T-helper 17 cell (primary cell): ENCODE measurements at regions not wholly inside any gene's neighbourhood (a gene's known extent, or its start where the extent isn't known, plus 50 kb on each side); places are given as distances from the start of the nearest gene placed in this dataset.

ENCODE experiments used
- ATAC-seq: fragments of 150-1000 bp; cut with Tn5 transposase; 2 replicates; pipeline ENCODE4 v1.10.0; 2021; ENCODE audit warnings: mild to moderate bottlenecking, moderate library complexity
- DNase-seq, 3 donors: peaks; one replicate each; pipeline versions ENCODE4 v3.0.0 to v3.0.0-alpha.2; 2020 to 2021
- H3K9me3 ChIP-seq: one replicate; pipeline ENCODE4 v1.7.0; 2013; ENCODE audit warnings: low read length, mild to moderate bottlenecking; ENCODE audit not compliant: control insufficient read depth, poor library complexity, severe bottlenecking
- H3K27ac Mint-ChIP-seq: one replicate; pipeline ENCODE4 v1.8.0; 2022; ENCODE audit warnings: mild to moderate bottlenecking, moderate library complexity, mixed read lengths
- H3K27me3 Mint-ChIP-seq: one replicate; pipeline ENCODE4 v1.8.0; 2022; ENCODE audit warnings: mixed read lengths
- H3K36me3 Mint-ChIP-seq: one replicate; pipeline ENCODE4 v1.8.0; 2022; ENCODE audit warnings: low read depth, mixed read lengths
- H3K4me1 Mint-ChIP-seq: one replicate; pipeline ENCODE4 v1.8.0; 2022; ENCODE audit warnings: mild to moderate bottlenecking, mixed read lengths
- H3K4me3 Mint-ChIP-seq: one replicate; pipeline ENCODE4 v1.8.0; 2022; ENCODE audit warnings: mild to moderate bottlenecking, moderate library complexity, mixed read lengths

- no peak for ATAC-seq
- DNase-seq: no peak
- H3K27me3 Mint-ChIP-seq: peaks cover 34% of the 10 kb centered on the region
- no peak overlapping the region for H3K27ac Mint-ChIP-seq
- H3K4me3 Mint-ChIP-seq: no peak overlapping the region
- no peaks in the 10 kb centered on the region for H3K9me3 ChIP-seq
- H3K4me1 Mint-ChIP-seq: no peaks in the 10 kb centered on the region
- no peaks in the 10 kb centered on the region for H3K36me3 Mint-ChIP-seq
Measured at GRCh38 chr15:91605576-91605975, 247.9 kb upstream of the SLCO3A1 start.

GRCh38 chr15:91609231-91609630, 244.3 kb upstream of the SLCO3A1 start:
- DNase-seq: no peak
- Mint-ChIP-seq H3K36me3 (no peaks in the 10 kb centered on the region), H3K27ac (no peak overlapping the region), H3K4me3 (no peak overlapping the region), H3K27me3 (peaks cover 34% of the 10 kb centered on the region), H3K4me1 (no peaks in the 10 kb centered on the region)
- no peak for ATAC-seq
- no peaks in the 10 kb centered on the region for H3K9me3 ChIP-seq

GRCh38 chr15:91609966-91610365, 243.5 kb upstream of the SLCO3A1 start:
- H3K27ac Mint-ChIP-seq: no peak overlapping the region
- ATAC-seq (no peak), DNase-seq (no peak)
- no peaks in the 10 kb centered on the region for H3K36me3 Mint-ChIP-seq
- peaks cover 26% of the 10 kb centered on the region for H3K27me3 Mint-ChIP-seq
- no peaks in the 10 kb centered on the region for H3K9me3 ChIP-seq
- H3K4me3 Mint-ChIP-seq: no peak overlapping the region
- H3K4me1 Mint-ChIP-seq: no peaks in the 10 kb centered on the region

GRCh38 chr15:91611561-91612323, 241.8 kb upstream of the SLCO3A1 start:
- no peak for ATAC-seq

GRCh38 chr15:91620229-91620628, 233.3 kb upstream of the SLCO3A1 start:
- H3K27ac Mint-ChIP-seq: no peak overlapping the region
- ATAC-seq: no peak
- peaks cover 10% of the 10 kb centered on the region for H3K27me3 Mint-ChIP-seq
- no peaks in the 10 kb centered on the region for H3K4me1 Mint-ChIP-seq
- H3K36me3 Mint-ChIP-seq: peaks cover 2% of the 10 kb centered on the region
- H3K4me3 Mint-ChIP-seq: no peak overlapping the region
- no peaks in the 10 kb centered on the region for H3K9me3 ChIP-seq
- DNase-seq: no peak

More at GRCh38 chr15:91611561-91612323, 241.8 kb upstream of the SLCO3A1 start:
- Mint-ChIP-seq H3K4me3 (no peak overlapping the region), H3K4me1 (no peaks in the 10 kb centered on the region), H3K27ac (no peak overlapping the region), H3K36me3 (no peaks in the 10 kb centered on the region), H3K27me3 (peaks cover 24% of the 10 kb centered on the region)
- DNase-seq: no peak
- no peaks in the 10 kb centered on the region for H3K9me3 ChIP-seq

GRCh38 chr15:91622235-91622634, 231.3 kb upstream of the SLCO3A1 start:
- no peaks in the 10 kb centered on the region for H3K4me1 Mint-ChIP-seq
- peaks cover 2% of the 10 kb centered on the region for H3K36me3 Mint-ChIP-seq
- no peaks in the 10 kb centered on the region for H3K9me3 ChIP-seq
- H3K27me3 Mint-ChIP-seq: peaks cover 10% of the 10 kb centered on the region
- ATAC-seq (no peak), DNase-seq (no peak)
- no peak overlapping the region for H3K4me3 Mint-ChIP-seq
- no peak overlapping the region for H3K27ac Mint-ChIP-seq

GRCh38 chr15:91622711-91623342, 230.7 kb upstream of the SLCO3A1 start:
- DNase-seq (no peak), ATAC-seq (no peak)
- no peak overlapping the region for H3K27ac Mint-ChIP-seq
- peaks cover 2% of the 10 kb centered on the region for H3K36me3 Mint-ChIP-seq
- no peaks in the 10 kb centered on the region for H3K4me1 Mint-ChIP-seq
- H3K9me3 ChIP-seq: no peaks in the 10 kb centered on the region
- H3K4me3 Mint-ChIP-seq: no peak overlapping the region
- H3K27me3 Mint-ChIP-seq: peaks cover 10% of the 10 kb centered on the region

GRCh38 chr15:91624353-91624968, 229.0 kb upstream of the SLCO3A1 start:
- peaks cover 10% of the 10 kb centered on the region for H3K27me3 Mint-ChIP-seq
- ATAC-seq (no peak), DNase-seq (no peak)
- no peak overlapping the region for H3K4me3 Mint-ChIP-seq
- no peaks in the 10 kb centered on the region for H3K36me3 Mint-ChIP-seq
- H3K27ac Mint-ChIP-seq: no peak overlapping the region
- H3K4me1 Mint-ChIP-seq: no peaks in the 10 kb centered on the region
- H3K9me3 ChIP-seq: no peaks in the 10 kb centered on the region

GRCh38 chr15:91625506-91625905, 228.0 kb upstream of the SLCO3A1 start:
- Mint-ChIP-seq H3K27ac (no peak overlapping the region), H3K4me3 (no peak overlapping the region)

GRCh38 chr15:91627473-91628278, 225.8 kb upstream of the SLCO3A1 start:
- no peak for ATAC-seq
- Mint-ChIP-seq H3K27me3 (no peaks in the 10 kb centered on the region), H3K36me3 (no peaks in the 10 kb centered on the region), H3K4me3 (no peak overlapping the region), H3K27ac (no peak overlapping the region), H3K4me1 (no peaks in the 10 kb centered on the region)
- no peaks in the 10 kb centered on the region for H3K9me3 ChIP-seq
- DNase-seq: no peak

More at GRCh38 chr15:91625506-91625905, 228.0 kb upstream of the SLCO3A1 start:
- Mint-ChIP-seq H3K27me3 (peaks cover 9% of the 10 kb centered on the region), H3K36me3 (no peaks in the 10 kb centered on the region), H3K4me1 (no peaks in the 10 kb centered on the region)
- ATAC-seq (no peak), DNase-seq (no peak)
- no peaks in the 10 kb centered on the region for H3K9me3 ChIP-seq

- H3K36me3 Mint-ChIP-seq: no peaks in the 10 kb centered on the region
- ATAC-seq: no peak
- no peaks in the 10 kb centered on the region for H3K4me1 Mint-ChIP-seq
- H3K9me3 ChIP-seq: no peaks in the 10 kb centered on the region
- H3K27me3 Mint-ChIP-seq: peaks cover 14% of the 10 kb centered on the region
- no peak overlapping the region for H3K4me3 Mint-ChIP-seq
- no peak overlapping the region for H3K27ac Mint-ChIP-seq
- no peak for DNase-seq
Measured at GRCh38 chr15:91630090-91630489, 223.4 kb upstream of the SLCO3A1 start.

GRCh38 chr15:91632176-91632575, 221.3 kb upstream of the SLCO3A1 start:
- H3K9me3 ChIP-seq: no peaks in the 10 kb centered on the region
- no peaks in the 10 kb centered on the region for H3K36me3 Mint-ChIP-seq
- no peak overlapping the region for H3K27ac Mint-ChIP-seq
- DNase-seq: no peak
- H3K4me3 Mint-ChIP-seq: no peak overlapping the region
- ATAC-seq: no peak
- no peaks in the 10 kb centered on the region for H3K4me1 Mint-ChIP-seq
- H3K27me3 Mint-ChIP-seq: peaks cover 24% of the 10 kb centered on the region

- Mint-ChIP-seq H3K27ac (no peak overlapping the region), H3K4me3 (no peak overlapping the region), H3K4me1 (no peaks in the 10 kb centered on the region), H3K36me3 (no peaks in the 10 kb centered on the region), H3K27me3 (peaks cover 24% of the 10 kb centered on the region)
- ATAC-seq (no peak), DNase-seq (no peak)
- no peaks in the 10 kb centered on the region for H3K9me3 ChIP-seq
Measured at GRCh38 chr15:91632981-91633380, 220.5 kb upstream of the SLCO3A1 start.
